ENCODE measurements at regions not wholly inside any gene's neighbourhood (a gene's known extent, or its start where the extent isn't known, plus 50 kb on each side); places are given as distances from the start of the nearest gene placed in this dataset.

- no peaks in the 10 kb centered on the region for H3K27me3 ChIP-seq
- peak in 1 of 2 donors; percentile 26 for DNase-seq
- H3K4me1 ChIP-seq, result no peaks in the 10 kb centered on the region
- H3K27ac ChIP-seq, result peak overlapping the region; percentile 10 to 31
- H3K36me3 ChIP-seq, result no peaks in the 10 kb centered on the region
- TF ChIP-seq POLR2A (IDR thresholded peaks at IDR 0.05) (no peak), CTCF (IDR thresholded peaks at IDR 0.05) (no peak)
- no peak overlapping the region for H3K4me3 ChIP-seq
- no peaks in the 10 kb centered on the region for H3K9me3 ChIP-seq
- intact Hi-C loops (cut with DNase I; ENCODE audit: low total_unique reads), result no loop called here
These were observed 54.3 kb upstream of the BOD1 start for GRCh38 chr5:173670791-173671120.

- Histone ChIP-seq H3K27me3 (no peaks in the 10 kb centered on the region), H3K9me3 (no peaks in the 10 kb centered on the region), H3K27ac (peak overlapping the region; percentile 10 to 31), H3K36me3 (no peaks in the 10 kb centered on the region), H3K4me3 (no peak overlapping the region), H3K4me1 (no peaks in the 10 kb centered on the region)
- TF ChIP-seq CTCF (IDR thresholded peaks at IDR 0.05) (no peak), POLR2A (IDR thresholded peaks at IDR 0.05) (no peak)
- DNase-seq, result peak; percentile 55 to 57
- intact Hi-C loops (cut with DNase I; ENCODE audit: low total_unique reads), result no loop called here
These were observed 54.9 kb upstream of the BOD1 start for GRCh38 chr5:173671121-173671949.

- no peak for DNase-seq
- Histone ChIP-seq H3K9me3 (no peaks in the 10 kb centered on the region), H3K4me1 (no peaks in the 10 kb centered on the region), H3K27ac (no peak overlapping the region), H3K4me3 (no peak overlapping the region), H3K36me3 (no peaks in the 10 kb centered on the region), H3K27me3 (no peaks in the 10 kb centered on the region)
- no peak for TF ChIP-seq POLR2A (IDR thresholded peaks at IDR 0.05)
- TF ChIP-seq CTCF (IDR thresholded peaks at IDR 0.05), result no peak
- intact Hi-C loops (cut with DNase I; ENCODE audit: low total_unique reads), result no loop called here
These were observed 55.7 kb upstream of the BOD1 start for GRCh38 chr5:173672166-173672565.

- no peaks in the 10 kb centered on the region for H3K4me1 ChIP-seq
- intact Hi-C loops (cut with DNase I; ENCODE audit: low total_unique reads), result no loop called here
- H3K4me3 ChIP-seq, result no peak overlapping the region
- H3K27me3 ChIP-seq, result no peaks in the 10 kb centered on the region
- H3K9me3 ChIP-seq, result no peaks in the 10 kb centered on the region
- H3K27ac ChIP-seq, result no peak overlapping the region
- TF ChIP-seq POLR2A (IDR thresholded peaks at IDR 0.05), result no peak
- TF ChIP-seq CTCF (IDR thresholded peaks at IDR 0.05), result no peak
- DNase-seq, result no peak
- no peaks in the 10 kb centered on the region for H3K36me3 ChIP-seq
These were observed 56.4 kb upstream of the BOD1 start for GRCh38 chr5:173672891-173673290.

GRCh38 chr5:173673295-173674101 lies 57.0 kb upstream of the BOD1 start:
- H3K27ac ChIP-seq, result no peak overlapping the region
- intact Hi-C loops (cut with DNase I; ENCODE audit: low total_unique reads), result no loop called here
- H3K36me3 ChIP-seq, result no peaks in the 10 kb centered on the region

More at GRCh38 chr5:173673295-173674101, 57.0 kb upstream of the BOD1 start:
- TF ChIP-seq CTCF (IDR thresholded peaks at IDR 0.05) (no peak), POLR2A (IDR thresholded peaks at IDR 0.05) (no peak)
- Histone ChIP-seq H3K4me1 (no peaks in the 10 kb centered on the region), H3K27me3 (no peaks in the 10 kb centered on the region), H3K9me3 (no peaks in the 10 kb centered on the region), H3K4me3 (no peak overlapping the region)
- DNase-seq, result no peak
